HG03135 (cell line): ENCODE measurements at regions not wholly inside any gene's neighbourhood (a gene's known extent, or its start where the extent isn't known, plus 50 kb on each side); places are given as distances from the start of the nearest gene placed in this dataset.

Experiments
- ATAC-seq: cut with Tn5 transposase; IDR thresholded peaks from one replicate; pipeline ENCODE4 v1.9.1; 2021; ENCODE audit warnings: mild to moderate bottlenecking, moderate library complexity; ENCODE audit not compliant: unreplicated experiment

- no peak for ATAC-seq
These were observed 113.4 kb upstream of the AKIRIN2 start for GRCh38 chr6:87815449-87815848.

DNA sequence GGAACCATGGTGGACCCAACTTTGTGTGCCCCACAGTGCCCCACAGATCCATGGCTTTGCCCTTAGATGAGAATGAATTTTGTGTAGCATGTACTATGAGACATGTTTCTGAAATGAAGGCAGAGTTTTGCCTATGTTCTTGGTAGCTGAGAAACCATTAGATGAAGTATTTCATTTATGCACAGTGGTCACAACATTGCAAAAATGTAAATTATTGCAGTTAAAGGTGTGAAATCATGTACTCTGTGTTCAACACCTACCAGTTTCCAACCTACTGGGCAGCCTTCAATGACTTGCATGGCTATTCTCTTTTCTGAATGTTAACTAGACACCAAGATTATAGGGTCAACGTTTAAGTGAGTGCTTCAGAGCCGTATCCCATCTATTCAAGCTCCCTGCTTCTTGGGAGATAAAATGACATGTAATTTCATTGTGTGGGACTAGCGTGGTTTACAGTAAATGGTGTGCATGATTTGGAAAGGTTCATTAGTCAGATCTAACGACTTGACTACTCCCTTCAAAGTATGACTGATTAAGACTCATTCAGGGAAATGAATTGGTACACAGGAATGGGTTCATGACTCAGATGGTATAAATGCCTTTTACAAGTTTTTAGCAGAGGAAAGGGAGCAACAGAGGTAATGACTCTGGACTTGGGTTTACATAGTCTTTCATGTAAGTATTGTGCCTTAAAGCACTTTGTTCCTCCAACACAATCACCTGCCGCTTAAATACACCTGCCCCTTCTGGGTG is 106.1 kb upstream of the AKIRIN2 start:
- ATAC-seq, result no peak

DNA sequence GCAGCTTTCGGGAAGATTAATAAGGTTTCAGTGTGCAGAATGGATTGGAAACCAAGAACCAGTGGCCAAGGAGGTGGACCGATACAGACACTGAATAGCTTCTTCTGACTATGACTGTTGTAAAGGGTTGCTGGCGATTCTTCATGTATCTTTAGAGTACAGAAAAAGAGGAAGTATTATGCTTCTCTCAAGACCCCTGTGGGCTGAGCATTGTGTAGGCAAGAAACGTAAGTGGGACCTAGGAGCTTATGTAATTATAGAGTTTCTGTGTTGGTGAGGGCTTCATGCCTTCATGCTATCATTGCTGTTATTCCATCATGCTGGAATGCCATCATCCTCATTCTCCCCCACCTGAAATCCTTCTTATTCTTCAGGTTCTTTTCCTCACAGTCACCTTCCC is 105.4 kb upstream of the AKIRIN2 start:
- ATAC-seq, result peak; percentile 86

GRCh38 chr6:87806635-87807034 is 104.6 kb upstream of the AKIRIN2 start:
- ATAC-seq, result no peak

DNA sequence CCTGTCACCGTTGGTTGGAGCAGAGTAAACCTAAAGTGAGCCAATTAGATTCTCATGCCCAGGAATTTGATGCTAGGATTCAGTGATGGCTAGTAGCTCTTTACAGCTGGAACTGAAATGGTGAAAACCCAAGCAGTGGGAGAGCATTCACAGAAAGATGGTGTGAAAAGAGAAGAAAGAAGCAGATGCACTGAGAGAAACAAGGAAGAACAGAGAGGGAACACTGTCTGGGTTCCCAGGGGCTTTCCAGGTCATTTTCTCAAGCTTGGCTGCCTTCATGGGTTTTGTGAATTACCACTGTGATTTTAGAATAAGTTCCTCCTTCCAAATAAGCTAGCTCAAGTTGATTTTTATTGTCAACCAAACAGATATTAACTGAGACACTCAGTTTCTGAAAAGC is 104.1 kb upstream of the AKIRIN2 start:
- ATAC-seq, result no peak

- no peak for ATAC-seq
These were observed 101.8 kb upstream of the AKIRIN2 start for GRCh38 chr6:87803791-87804190.

DNA sequence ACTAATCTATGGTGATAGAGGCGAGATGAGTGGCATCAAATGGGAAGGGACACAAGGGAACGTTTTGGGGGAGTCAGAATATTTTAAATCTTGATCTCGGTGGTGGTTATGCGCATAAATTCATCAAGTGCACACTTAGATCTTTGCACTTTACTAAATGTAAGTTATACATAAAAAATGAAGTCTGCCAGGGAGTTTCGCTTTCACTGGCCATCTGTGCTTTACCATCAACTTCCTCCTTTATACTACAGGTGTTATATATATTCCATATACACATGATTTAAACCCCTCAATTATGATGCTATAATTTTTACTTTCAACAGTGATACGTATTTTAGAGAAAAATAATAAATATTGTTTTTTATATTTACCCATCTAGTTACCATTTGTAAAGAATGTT is 97.6 kb upstream of the AKIRIN2 start:
- peak; percentile 54 for ATAC-seq

DNA sequence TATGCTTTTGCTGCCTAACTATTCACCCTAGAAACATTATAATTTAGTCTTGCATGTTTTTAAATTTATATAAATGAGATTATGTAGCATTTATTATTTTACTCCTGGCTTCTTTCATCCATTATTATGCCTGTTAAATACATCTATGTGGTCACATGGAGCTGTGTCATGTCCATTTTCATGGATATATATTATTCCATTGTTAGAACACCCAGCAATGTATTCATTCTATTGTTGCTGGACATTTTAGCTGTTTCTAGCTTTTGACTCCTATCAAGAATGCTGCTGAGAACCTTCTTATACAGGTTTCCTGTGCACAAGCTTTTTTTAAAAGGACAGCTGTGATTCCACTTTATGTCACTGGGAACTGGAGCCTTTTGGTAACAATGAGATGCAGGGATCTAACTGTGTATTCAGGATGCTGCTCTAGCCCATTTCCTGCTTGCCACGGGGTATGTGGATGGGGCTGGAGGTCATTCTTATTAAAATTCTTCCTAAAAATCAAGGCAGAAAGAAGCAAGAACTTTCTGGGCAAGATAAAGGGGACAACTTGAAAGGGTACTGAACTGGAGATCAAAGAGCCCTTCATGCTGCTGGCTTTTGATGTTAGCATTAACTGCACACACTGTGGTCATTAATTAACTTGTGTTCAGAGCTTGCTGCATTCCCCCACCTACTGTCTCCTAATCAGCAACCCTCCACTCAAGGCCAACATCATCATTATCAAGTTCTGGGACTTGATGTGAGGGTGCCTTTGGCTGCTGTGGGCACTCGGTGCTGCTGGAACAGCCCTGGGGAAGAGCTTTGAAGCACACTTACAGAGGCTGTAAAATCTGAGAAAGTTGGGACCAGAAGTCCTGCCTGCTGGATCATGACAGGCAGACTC is 96.6 kb upstream of the AKIRIN2 start:
- ATAC-seq, result no peak

GRCh38 chr6:87794922-87795885 is 93.2 kb upstream of the AKIRIN2 start:
- no peak for ATAC-seq

DNA sequence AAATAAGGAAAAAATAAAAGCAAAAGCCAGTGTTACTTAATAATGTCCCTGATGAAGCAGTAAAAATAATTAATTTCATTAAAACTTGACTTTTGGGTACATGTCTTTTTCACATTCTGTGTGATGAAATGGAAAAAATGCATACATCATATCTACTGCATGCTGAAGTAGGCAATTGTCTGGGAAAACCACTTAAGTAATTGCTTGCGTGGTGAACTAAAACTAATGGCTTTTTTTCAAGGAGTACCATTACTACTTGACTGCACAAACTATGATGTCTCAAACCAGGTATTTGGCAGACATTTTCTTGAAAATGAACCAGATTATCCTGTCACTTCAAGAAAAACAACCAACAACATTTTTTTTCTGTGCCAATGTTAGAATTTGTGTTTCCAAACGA is 91.3 kb upstream of the AKIRIN2 start:
- ATAC-seq, result no peak

DNA sequence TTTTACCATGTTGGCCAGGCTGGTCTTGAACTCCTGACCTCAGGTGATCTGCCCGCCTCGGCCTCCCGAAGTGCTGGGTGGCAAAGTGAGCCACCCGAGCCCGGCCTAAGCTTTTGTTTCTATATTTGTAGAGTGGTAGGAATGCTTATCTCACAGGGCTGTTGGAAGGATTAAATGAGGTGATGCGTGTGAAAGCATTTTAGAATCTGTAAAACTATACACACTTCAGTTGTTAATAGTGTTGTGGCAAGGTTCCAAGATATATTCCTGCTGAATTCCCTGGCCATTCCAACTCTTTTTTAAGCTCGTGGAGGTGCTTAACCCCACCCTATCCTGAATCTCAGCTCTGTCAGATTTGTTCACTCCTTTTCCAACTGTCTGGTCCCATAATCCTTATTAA is 89.9 kb upstream of the AKIRIN2 start:
- ATAC-seq, result no peak

GRCh38 chr6:87791485-87791884 is 89.5 kb upstream of the AKIRIN2 start:
- ATAC-seq, result no peak

DNA sequence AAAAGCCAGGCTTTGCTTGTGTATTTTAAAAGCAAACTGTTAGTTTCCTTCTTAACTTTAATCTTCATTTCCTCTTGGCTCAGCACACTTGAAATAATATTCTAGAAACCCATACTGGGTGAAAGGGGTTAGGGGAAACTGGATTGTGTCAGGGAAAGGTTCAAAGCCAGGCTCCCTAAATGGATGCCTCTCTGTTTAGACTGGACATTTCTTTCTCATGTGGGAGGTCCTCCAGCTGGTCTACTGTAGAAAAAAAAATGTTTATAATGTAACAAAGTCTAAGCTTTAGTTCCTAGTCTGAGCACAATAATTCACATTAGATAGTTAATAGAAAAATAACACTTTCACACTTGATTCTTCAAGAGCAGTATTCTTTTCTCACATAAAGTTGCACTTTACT is 89.0 kb upstream of the AKIRIN2 start:
- no peak for ATAC-seq

DNA sequence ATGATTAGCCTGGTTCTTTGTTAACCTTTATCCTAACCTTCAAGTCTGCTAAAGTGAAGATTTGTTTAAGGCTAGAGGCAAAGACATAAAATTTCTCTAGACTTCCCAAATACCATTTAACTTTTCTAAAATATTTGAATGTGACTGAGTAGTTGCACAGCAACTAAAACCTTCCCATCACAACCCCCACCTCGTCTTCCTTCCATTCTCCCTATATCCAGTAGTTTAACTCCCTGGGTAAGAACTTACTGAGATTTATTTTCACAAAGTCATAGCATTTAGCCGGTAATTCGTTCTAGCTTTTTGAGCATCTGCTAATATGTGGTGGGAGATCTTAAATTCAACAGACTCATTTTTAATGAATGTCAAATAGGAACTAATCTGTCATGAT is 87.9 kb upstream of the AKIRIN2 start:
- ATAC-seq, result no peak

GRCh38 chr6:87789198-87789899 is 87.3 kb upstream of the AKIRIN2 start:
- no peak for ATAC-seq

- no peak for ATAC-seq
These were observed 86.1 kb upstream of the AKIRIN2 start for GRCh38 chr6:87788141-87788540.

DNA sequence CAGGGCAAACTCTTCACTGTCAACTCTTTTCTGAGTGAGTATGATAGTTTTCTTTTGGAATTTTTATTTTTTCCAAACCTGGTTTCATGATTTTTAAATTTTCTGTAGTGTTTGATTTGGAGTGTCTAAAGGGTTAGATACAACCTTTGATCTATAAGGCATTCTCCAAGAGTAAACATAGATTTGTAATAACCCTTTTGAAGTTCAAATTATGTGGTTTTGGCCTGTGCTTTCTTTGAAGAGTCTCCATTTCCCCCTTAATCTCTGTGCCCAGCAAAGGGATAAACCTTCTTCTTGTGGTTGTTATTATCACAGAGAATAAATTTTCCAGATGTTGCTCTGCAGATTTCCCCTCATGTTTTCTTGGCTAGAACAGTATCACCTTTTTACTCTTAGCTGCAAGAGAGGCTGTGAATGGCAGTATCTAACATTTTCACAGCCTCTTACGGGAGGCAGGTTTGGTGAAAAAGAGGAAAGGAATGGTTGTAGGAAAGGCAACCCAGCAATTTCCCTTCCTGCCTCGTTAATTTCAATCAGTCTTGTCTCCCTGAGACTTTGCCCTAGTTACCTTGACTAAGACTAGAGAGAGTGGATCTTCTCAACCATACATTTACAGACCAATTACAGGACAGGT is 83.3 kb upstream of the AKIRIN2 start:
- ATAC-seq, result no peak

GRCh38 chr6:87784690-87785089 is 82.7 kb upstream of the AKIRIN2 start:
- ATAC-seq, result no peak

- ATAC-seq, result no peak
These were observed 82.0 kb upstream of the AKIRIN2 start for GRCh38 chr6:87784051-87784450.

DNA sequence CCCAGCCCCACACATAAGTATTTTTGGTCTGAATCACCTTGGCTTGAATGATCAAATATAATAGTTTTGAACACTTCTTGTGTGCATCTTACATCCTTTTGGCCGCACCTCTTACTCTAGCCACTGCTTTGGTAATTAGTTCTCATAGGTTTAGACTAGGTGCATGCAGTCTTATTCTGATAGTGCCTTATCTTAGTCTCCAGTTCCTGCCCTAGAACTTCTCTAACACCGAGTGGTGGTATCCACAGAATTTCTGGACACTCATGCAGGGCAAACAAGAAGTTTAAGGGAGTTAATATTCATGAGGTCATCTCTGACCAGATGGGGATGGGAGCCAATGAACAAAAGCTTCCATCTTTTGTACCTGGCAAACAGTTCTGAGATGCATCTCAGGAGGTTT is 77.5 kb upstream of the AKIRIN2 start:
- no peak for ATAC-seq
